BLaER1 (cell line): ENCODE measurements at regions not wholly inside any gene's neighbourhood (a gene's known extent, or its start where the extent isn't known, plus 50 kb on each side); places are given as distances from the start of the nearest gene placed in this dataset.
A peak's percentile ranks its signal among the peaks of the same experiment; 100 is the strongest.

Source experiments
- H3K27ac ChIP-seq: shearing (Covaris generic); formaldehyde crosslinking; 2 replicates; pipeline ENCODE4 v1.8.1; 2022
- H3K27me3 ChIP-seq: shearing (Covaris generic); formaldehyde crosslinking; 2 replicates; pipeline ENCODE4 v1.8.1; 2022
- H3K36me3 ChIP-seq: shearing (Covaris generic); formaldehyde crosslinking; 2 replicates; pipeline ENCODE4 v1.8.1; 2022
- H3K4me1 ChIP-seq: shearing (Covaris generic); formaldehyde crosslinking; 2 replicates; pipeline ENCODE4 v1.8.1; 2022
- H3K4me2 ChIP-seq: shearing (Covaris generic); formaldehyde crosslinking; 2 replicates; pipeline ENCODE4 v1.8.1; 2022
- H3K4me3 ChIP-seq: shearing (Covaris generic); formaldehyde crosslinking; 2 replicates; pipeline ENCODE4 v1.8.1; 2022
- H3K9ac ChIP-seq: shearing (Covaris generic); formaldehyde crosslinking; 2 replicates; pipeline ENCODE4 v1.8.1; 2022
- H3K9me3 ChIP-seq: shearing (Covaris generic); formaldehyde crosslinking; 2 replicates; pipeline ENCODE4 v1.8.1; 2022
- H4K20me1 ChIP-seq: shearing (Covaris generic); formaldehyde crosslinking; 2 replicates; pipeline ENCODE4 v1.8.1; 2022
- Cebpa-rat ChIP-seq: shearing (Covaris generic); IDR thresholded peaks from 2 replicates; pipeline ENCODE4 v1.8.1; 2022

DNA sequence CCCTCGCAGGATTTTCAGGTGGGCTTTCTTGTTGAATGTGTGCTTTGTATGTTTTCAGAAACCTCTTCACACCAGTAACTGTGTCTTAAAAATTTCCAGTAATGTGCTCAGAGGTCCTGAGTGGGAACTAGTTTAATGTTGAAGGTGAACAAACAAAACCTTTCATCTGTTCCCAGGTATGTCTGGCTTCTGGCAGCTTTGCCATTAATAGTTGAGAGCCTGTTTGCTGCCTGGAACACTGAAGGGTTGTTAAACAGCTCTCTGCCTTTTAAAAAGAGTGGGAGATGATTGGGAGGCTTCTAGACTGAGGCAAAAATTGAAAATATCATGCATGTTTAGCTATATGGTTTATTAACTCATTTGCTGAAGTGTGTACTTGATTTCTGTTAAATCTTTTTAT is 161.2 kb upstream of the AGTR2 start:
- peaks cover 14% of the 10 kb centered on the region; the same call in 1 of the 2 replicates for H3K4me1 ChIP-seq
- no peak overlapping the region for H3K27ac ChIP-seq
- no peak overlapping the region for H3K4me3 ChIP-seq
- no peaks in the 10 kb centered on the region for H4K20me1 ChIP-seq
- no peaks in the 10 kb centered on the region for H3K36me3 ChIP-seq
- TF ChIP-seq Cebpa-rat = no peak
- no peak overlapping the region for H3K4me2 ChIP-seq
- H3K27me3 ChIP-seq = peaks cover 75% of the 10 kb centered on the region
- H3K9ac ChIP-seq = no peak overlapping the region
- H3K9me3 ChIP-seq = peaks cover 19% of the 10 kb centered on the region

GRCh38 chrX:116009861-116010710 is 160.5 kb upstream of the AGTR2 start:
- no peak for TF ChIP-seq Cebpa-rat
- H3K27me3 ChIP-seq = peaks cover 73% of the 10 kb centered on the region
- H3K9me3 ChIP-seq = peaks cover 19% of the 10 kb centered on the region
- H3K36me3 ChIP-seq = no peaks in the 10 kb centered on the region
- H3K4me2 ChIP-seq = peak overlapping the region; percentile 3; the same call in 1 of the 2 replicates
- no peak overlapping the region for H3K4me3 ChIP-seq
- peaks cover 14% of the 10 kb centered on the region; the same call in 1 of the 2 replicates for H3K4me1 ChIP-seq
- H4K20me1 ChIP-seq = no peaks in the 10 kb centered on the region
- H3K27ac ChIP-seq = no peak overlapping the region
- H3K9ac ChIP-seq = no peak overlapping the region

- no peak overlapping the region for H3K27ac ChIP-seq
- H3K4me2 ChIP-seq = no peak overlapping the region; the same call in 1 of the 2 replicates
- peaks cover 71% of the 10 kb centered on the region for H3K27me3 ChIP-seq
- no peaks in the 10 kb centered on the region for H3K36me3 ChIP-seq
- H3K4me1 ChIP-seq = peaks cover 14% of the 10 kb centered on the region; the same call in 1 of the 2 replicates
- peaks cover 19% of the 10 kb centered on the region for H3K9me3 ChIP-seq
- H3K9ac ChIP-seq = no peak overlapping the region
- H3K4me3 ChIP-seq = no peak overlapping the region
- TF ChIP-seq Cebpa-rat = no peak
- no peaks in the 10 kb centered on the region for H4K20me1 ChIP-seq
Measured at GRCh38 chrX:116010939-116011338, 159.6 kb upstream of the AGTR2 start.

DNA sequence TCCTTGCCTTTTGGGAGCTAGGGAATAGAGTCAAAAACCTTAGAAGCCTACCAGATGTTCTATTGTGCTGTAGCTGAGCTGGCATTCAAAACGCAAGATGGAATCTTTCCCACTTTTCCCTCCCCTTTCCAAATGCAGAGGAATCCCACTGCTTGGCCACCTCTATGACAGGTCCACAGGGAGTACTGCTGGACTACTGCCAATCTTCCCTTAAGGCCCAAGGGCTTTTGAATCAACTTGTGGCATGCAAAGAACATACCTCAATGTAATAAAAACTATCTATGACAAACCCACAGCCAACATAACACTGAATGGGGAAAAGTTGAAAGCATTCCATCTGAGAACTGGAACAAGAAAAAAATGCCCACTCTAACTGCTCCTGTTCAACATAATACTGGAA is 139.2 kb upstream of the AGTR2 start:
- no peak overlapping the region for H3K27ac ChIP-seq
- no peak overlapping the region for H3K4me2 ChIP-seq
- H3K4me1 ChIP-seq = no peaks in the 10 kb centered on the region
- peaks cover 10% of the 10 kb centered on the region for H3K27me3 ChIP-seq
- no peak overlapping the region for H3K4me3 ChIP-seq
- H3K9ac ChIP-seq = no peak overlapping the region
- no peaks in the 10 kb centered on the region for H4K20me1 ChIP-seq
- H3K9me3 ChIP-seq = peaks cover 20% of the 10 kb centered on the region
- no peak for TF ChIP-seq Cebpa-rat
- H3K36me3 ChIP-seq = no peaks in the 10 kb centered on the region
